ENCODE measurements at regions not wholly inside any gene's neighbourhood (a gene's known extent, or its start where the extent isn't known, plus 50 kb on each side); places are given as distances from the start of the nearest gene placed in this dataset.

- no peaks in the 10 kb centered on the region for H3K9me3 ChIP-seq (ENCODE audit: insufficient read depth, low read depth, low read length)
- 96% methylated on average over 3 of the region's 3 CpGs for WGBS
- no peak overlapping the region for H3K4me3 ChIP-seq (ENCODE audit: low read length)
Observed at GRCh38 chr10:33631991-33632390, 297.5 kb upstream of the NRP1 start.

GRCh38 chr10:33630761-33631160 is 296.3 kb upstream of the NRP1 start:
- Histone ChIP-seq H3K9ac (ENCODE audit: low read depth, low read length) (no peak overlapping the region), H3K4me3 (ENCODE audit: low read length) (no peak overlapping the region), H3K27me3 (ENCODE audit: insufficient read depth, low read length) (no peaks in the 10 kb centered on the region), H3K36me3 (ENCODE audit: insufficient read depth, low read length) (no peaks in the 10 kb centered on the region), H3K4me1 (ENCODE audit: insufficient read depth, low read length) (no peaks in the 10 kb centered on the region), H3K9me3 (ENCODE audit: insufficient read depth, low read depth, low read length) (no peaks in the 10 kb centered on the region), H3K27ac (ENCODE audit: low read depth, low read length) (no peak overlapping the region)
- WGBS = 91% methylated on average over 2 of the region's 2 CpGs

More at GRCh38 chr10:33631991-33632390, 297.5 kb upstream of the NRP1 start:
- H3K27ac ChIP-seq (ENCODE audit: low read depth, low read length) = no peak overlapping the region
- H3K27me3 ChIP-seq (ENCODE audit: insufficient read depth, low read length) = no peaks in the 10 kb centered on the region
- no peaks in the 10 kb centered on the region for H3K4me1 ChIP-seq (ENCODE audit: insufficient read depth, low read length)
- no peak overlapping the region for H3K9ac ChIP-seq (ENCODE audit: low read depth, low read length)
- H3K36me3 ChIP-seq (ENCODE audit: insufficient read depth, low read length) = no peaks in the 10 kb centered on the region

- Histone ChIP-seq H3K9me3 (ENCODE audit: insufficient read depth, low read depth, low read length) (no peaks in the 10 kb centered on the region), H3K36me3 (ENCODE audit: insufficient read depth, low read length) (no peaks in the 10 kb centered on the region), H3K27ac (ENCODE audit: low read depth, low read length) (no peak overlapping the region), H3K27me3 (ENCODE audit: insufficient read depth, low read length) (no peaks in the 10 kb centered on the region), H3K4me3 (ENCODE audit: low read length) (no peak overlapping the region), H3K9ac (ENCODE audit: low read depth, low read length) (no peak overlapping the region), H3K4me1 (ENCODE audit: insufficient read depth, low read length) (no peaks in the 10 kb centered on the region)
- 93% methylated on average over 3 of the region's 5 CpGs for WGBS
Observed at GRCh38 chr10:33627611-33628010, 293.1 kb upstream of the NRP1 start.

- Histone ChIP-seq H3K27me3 (ENCODE audit: insufficient read depth, low read length) (no peaks in the 10 kb centered on the region), H3K27ac (ENCODE audit: low read depth, low read length) (no peak overlapping the region), H3K9ac (ENCODE audit: low read depth, low read length) (no peak overlapping the region), H3K36me3 (ENCODE audit: insufficient read depth, low read length) (no peaks in the 10 kb centered on the region), H3K9me3 (ENCODE audit: insufficient read depth, low read depth, low read length) (no peaks in the 10 kb centered on the region), H3K4me1 (ENCODE audit: insufficient read depth, low read length) (no peaks in the 10 kb centered on the region), H3K4me3 (ENCODE audit: low read length) (no peak overlapping the region)
- 98% methylated on average over 3 of the region's 3 CpGs for WGBS
Observed at GRCh38 chr10:33626798-33627466, 292.5 kb upstream of the NRP1 start.

- 90% methylated on average over 3 of the region's 3 CpGs for WGBS
- Histone ChIP-seq H3K9ac (ENCODE audit: low read depth, low read length) (no peak overlapping the region), H3K36me3 (ENCODE audit: insufficient read depth, low read length) (no peaks in the 10 kb centered on the region), H3K4me3 (ENCODE audit: low read length) (no peak overlapping the region), H3K4me1 (ENCODE audit: insufficient read depth, low read length) (no peaks in the 10 kb centered on the region), H3K27me3 (ENCODE audit: insufficient read depth, low read length) (no peaks in the 10 kb centered on the region), H3K27ac (ENCODE audit: low read depth, low read length) (no peak overlapping the region), H3K9me3 (ENCODE audit: insufficient read depth, low read depth, low read length) (no peaks in the 10 kb centered on the region)
Observed at GRCh38 chr10:33623669-33624068, 289.2 kb upstream of the NRP1 start.

GRCh38 chr10:33621101-33621500 is 286.6 kb upstream of the NRP1 start:
- H3K27me3 ChIP-seq (ENCODE audit: insufficient read depth, low read length) = no peaks in the 10 kb centered on the region
- no peak overlapping the region for H3K4me3 ChIP-seq (ENCODE audit: low read length)
- no peaks in the 10 kb centered on the region for H3K36me3 ChIP-seq (ENCODE audit: insufficient read depth, low read length)
- no peak overlapping the region for H3K9ac ChIP-seq (ENCODE audit: low read depth, low read length)
- no peaks in the 10 kb centered on the region for H3K4me1 ChIP-seq (ENCODE audit: insufficient read depth, low read length)
- no peaks in the 10 kb centered on the region for H3K9me3 ChIP-seq (ENCODE audit: insufficient read depth, low read depth, low read length)
- H3K27ac ChIP-seq (ENCODE audit: low read depth, low read length) = no peak overlapping the region
- 93% methylated on average over 4 of the region's 4 CpGs for WGBS

- Histone ChIP-seq H3K4me1 (ENCODE audit: insufficient read depth, low read length) (no peaks in the 10 kb centered on the region), H3K4me3 (ENCODE audit: low read length) (no peak overlapping the region), H3K9ac (ENCODE audit: low read depth, low read length) (no peak overlapping the region), H3K27me3 (ENCODE audit: insufficient read depth, low read length) (no peaks in the 10 kb centered on the region), H3K9me3 (ENCODE audit: insufficient read depth, low read depth, low read length) (no peaks in the 10 kb centered on the region), H3K36me3 (ENCODE audit: insufficient read depth, low read length) (no peaks in the 10 kb centered on the region), H3K27ac (ENCODE audit: low read depth, low read length) (no peak overlapping the region)
- 87% methylated on average over 2 of the region's 2 CpGs for WGBS
Observed at GRCh38 chr10:33618196-33618595, 283.7 kb upstream of the NRP1 start.

- Histone ChIP-seq H3K9me3 (ENCODE audit: insufficient read depth, low read depth, low read length) (no peaks in the 10 kb centered on the region), H3K9ac (ENCODE audit: low read depth, low read length) (no peak overlapping the region), H3K36me3 (ENCODE audit: insufficient read depth, low read length) (no peaks in the 10 kb centered on the region), H3K27ac (ENCODE audit: low read depth, low read length) (no peak overlapping the region), H3K4me1 (ENCODE audit: insufficient read depth, low read length) (no peaks in the 10 kb centered on the region), H3K27me3 (ENCODE audit: insufficient read depth, low read length) (no peaks in the 10 kb centered on the region), H3K4me3 (ENCODE audit: low read length) (no peak overlapping the region)
- 93% methylated on average over 8 of the region's 8 CpGs for WGBS
Observed at GRCh38 chr10:33617381-33618080, 283.1 kb upstream of the NRP1 start.

- Histone ChIP-seq H3K9me3 (ENCODE audit: insufficient read depth, low read depth, low read length) (0 out of 2 replicates have a peak, but pooled peaks cover under 1% of the 10 kb centered on the region), H3K9ac (ENCODE audit: low read depth, low read length) (no peak overlapping the region), H3K27me3 (ENCODE audit: insufficient read depth, low read length) (no peaks in the 10 kb centered on the region), H3K4me3 (ENCODE audit: low read length) (no peak overlapping the region), H3K36me3 (ENCODE audit: insufficient read depth, low read length) (no peaks in the 10 kb centered on the region), H3K4me1 (ENCODE audit: insufficient read depth, low read length) (no peaks in the 10 kb centered on the region), H3K27ac (ENCODE audit: low read depth, low read length) (no peak overlapping the region)
- 75% methylated on average over 1 of the region's 1 CpG for WGBS
Observed at GRCh38 chr10:33616956-33617355, 282.5 kb upstream of the NRP1 start.

GRCh38 chr10:33612551-33612950 is 278.1 kb upstream of the NRP1 start:
- Histone ChIP-seq H3K4me3 (ENCODE audit: low read length) (no peak overlapping the region), H3K9me3 (ENCODE audit: insufficient read depth, low read depth, low read length) (peaks cover 9% of the 10 kb centered on the region; the same call in 1 of the 2 replicates), H3K36me3 (ENCODE audit: insufficient read depth, low read length) (no peaks in the 10 kb centered on the region), H3K9ac (ENCODE audit: low read depth, low read length) (no peak overlapping the region), H3K4me1 (ENCODE audit: insufficient read depth, low read length) (peaks cover 9% of the 10 kb centered on the region), H3K27me3 (ENCODE audit: insufficient read depth, low read length) (no peaks in the 10 kb centered on the region), H3K27ac (ENCODE audit: low read depth, low read length) (no peak overlapping the region)
- 95% methylated on average over 3 of the region's 3 CpGs for WGBS

GRCh38 chr10:33612116-33612515 is 277.6 kb upstream of the NRP1 start:
- WGBS = 97% methylated on average over 1 of the region's 1 CpG
- Histone ChIP-seq H3K36me3 (ENCODE audit: insufficient read depth, low read length) (no peaks in the 10 kb centered on the region), H3K4me3 (ENCODE audit: low read length) (no peak overlapping the region), H3K4me1 (ENCODE audit: insufficient read depth, low read length) (peaks cover 9% of the 10 kb centered on the region), H3K9ac (ENCODE audit: low read depth, low read length) (no peak overlapping the region), H3K27ac (ENCODE audit: low read depth, low read length) (no peak overlapping the region), H3K27me3 (ENCODE audit: insufficient read depth, low read length) (no peaks in the 10 kb centered on the region), H3K9me3 (ENCODE audit: insufficient read depth, low read depth, low read length) (peaks cover 9% of the 10 kb centered on the region; the same call in 1 of the 2 replicates)
